BE2C (cell line): ENCODE measurements at regions not wholly inside any gene's neighbourhood (a gene's known extent, or its start where the extent isn't known, plus 50 kb on each side); places are given as distances from the start of the nearest gene placed in this dataset.

Experiments
- DNase-seq: peaks from one replicate; pipeline ENCODE4 v3.0.0-alpha.2; 2020
- H3K27me3 ChIP-seq: fragments of 250-450 bp; sonication (Bioruptor Pico); 2 replicates; pipeline ENCODE4 v1.5.1; 2020; ENCODE audit warnings: mild to moderate bottlenecking
- H3K36me3 ChIP-seq: fragments of 250-450 bp; sonication (Bioruptor Pico); 2 replicates; pipeline ENCODE4 v1.5.1; 2020; ENCODE audit warnings: mild to moderate bottlenecking
- H3K4me1 ChIP-seq: fragments of 250-450 bp; sonication (Bioruptor Pico); 2 replicates; pipeline ENCODE4 v1.5.1; 2020
- H3K4me3 ChIP-seq: 2 replicates; pipeline ENCODE4 v1.5.1; 2011; ENCODE audit warnings: low read depth, low read length
- H3K9me3 ChIP-seq: fragments of 250-450 bp; sonication (Bioruptor Pico); 2 replicates; pipeline ENCODE4 v1.5.1; 2020
- CTCF ChIP-seq: IDR thresholded peaks from 2 replicates; pipeline ENCODE4 v1.5.1; 2012; ENCODE audit warnings: mild to moderate bottlenecking, low read depth, low read length

GRCh38 chr22:48798281-48799226 lies 1029.1 kb downstream of the BRD1 start:
- Histone ChIP-seq H3K4me1 (no peaks in the 10 kb centered on the region), H3K27me3 (no peaks in the 10 kb centered on the region), H3K9me3 (no peaks in the 10 kb centered on the region; the same call in 1 of the 2 replicates), H3K4me3 (no peak overlapping the region), H3K36me3 (no peaks in the 10 kb centered on the region)
- no peak for TF ChIP-seq CTCF
- DNase-seq, result no peak

GRCh38 chr22:48797731-48798130 lies 1029.9 kb downstream of the BRD1 start:
- Histone ChIP-seq H3K27me3 (no peaks in the 10 kb centered on the region), H3K4me3 (no peak overlapping the region), H3K9me3 (no peaks in the 10 kb centered on the region; the same call in 1 of the 2 replicates), H3K4me1 (no peaks in the 10 kb centered on the region), H3K36me3 (no peaks in the 10 kb centered on the region)
- no peak for TF ChIP-seq CTCF
- no peak for DNase-seq

GRCh38 chr22:48796310-48797015 lies 1031.2 kb downstream of the BRD1 start:
- Histone ChIP-seq H3K4me1 (no peaks in the 10 kb centered on the region), H3K27me3 (no peaks in the 10 kb centered on the region), H3K36me3 (no peaks in the 10 kb centered on the region), H3K4me3 (no peak overlapping the region), H3K9me3 (no peaks in the 10 kb centered on the region; the same call in none of the 2 replicates)
- TF ChIP-seq CTCF, result no peak
- no peak for DNase-seq

GRCh38 chr22:48795664-48796063 lies 1032.0 kb downstream of the BRD1 start:
- H3K4me1 ChIP-seq, result no peaks in the 10 kb centered on the region
- H3K9me3 ChIP-seq, result no peaks in the 10 kb centered on the region; the same call in none of the 2 replicates
- H3K27me3 ChIP-seq, result no peaks in the 10 kb centered on the region
- H3K4me3 ChIP-seq, result no peak overlapping the region
- H3K36me3 ChIP-seq, result no peaks in the 10 kb centered on the region
- TF ChIP-seq CTCF, result no peak
- DNase-seq, result no peak

GRCh38 chr22:48794906-48795305 lies 1032.8 kb downstream of the BRD1 start:
- DNase-seq, result no peak

More at GRCh38 chr22:48794906-48795305, 1032.8 kb downstream of the BRD1 start:
- Histone ChIP-seq H3K4me3 (no peak overlapping the region), H3K36me3 (no peaks in the 10 kb centered on the region), H3K4me1 (no peaks in the 10 kb centered on the region), H3K27me3 (no peaks in the 10 kb centered on the region), H3K9me3 (no peaks in the 10 kb centered on the region; the same call in none of the 2 replicates)
- TF ChIP-seq CTCF, result no peak
